ENCODE measurements at regions not wholly inside any gene's neighbourhood (a gene's known extent, or its start where the extent isn't known, plus 50 kb on each side); places are given as distances from the start of the nearest gene placed in this dataset.

GRCh38 chr13:56850852-56851251 is 289.9 kb upstream of the PRR20A start:
- DNase-seq, result no peak

GRCh38 chr13:56861476-56861875 is 279.2 kb upstream of the PRR20A start:
- no peak for DNase-seq

- no peak for DNase-seq
These were observed 276.3 kb upstream of the PRR20A start for GRCh38 chr13:56864451-56864850.

GRCh38 chr13:56865416-56865815 is 275.3 kb upstream of the PRR20A start:
- no peak for DNase-seq

- DNase-seq, result no peak
These were observed 271.0 kb upstream of the PRR20A start for GRCh38 chr13:56869671-56870070.

- DNase-seq, result no peak
These were observed 254.3 kb upstream of the PRR20A start for GRCh38 chr13:56886398-56886797.

- no peak for DNase-seq
These were observed 252.3 kb upstream of the PRR20A start for GRCh38 chr13:56888455-56888854.

- no peak for DNase-seq
These were observed 246.9 kb upstream of the PRR20A start for GRCh38 chr13:56893843-56894242.

- DNase-seq, result no peak
These were observed 240.0 kb upstream of the PRR20A start for GRCh38 chr13:56900549-56901279.

GRCh38 chr13:56902276-56902675 is 238.4 kb upstream of the PRR20A start:
- no peak for DNase-seq

GRCh38 chr13:56903710-56904282 is 236.9 kb upstream of the PRR20A start:
- no peak for DNase-seq

GRCh38 chr13:56906909-56907308 is 233.8 kb upstream of the PRR20A start:
- DNase-seq, result no peak

- no peak for DNase-seq
These were observed 233.0 kb upstream of the PRR20A start for GRCh38 chr13:56907766-56908165.

GRCh38 chr13:56909896-56910600 is 230.7 kb upstream of the PRR20A start:
- no peak for DNase-seq

GRCh38 chr13:56917966-56918365 is 222.8 kb upstream of the PRR20A start:
- no peak for DNase-seq

- no peak for DNase-seq
These were observed 217.0 kb upstream of the PRR20A start for GRCh38 chr13:56923626-56924140.

- DNase-seq, result no peak
These were observed 216.3 kb upstream of the PRR20A start for GRCh38 chr13:56924401-56924800.

GRCh38 chr13:56932104-56932503 is 208.6 kb upstream of the PRR20A start:
- DNase-seq, result no peak

GRCh38 chr13:56953965-56954364 is 186.8 kb upstream of the PRR20A start:
- no peak for DNase-seq

- no peak for DNase-seq
These were observed 165.1 kb upstream of the PRR20A start for GRCh38 chr13:56975647-56976046.

- DNase-seq, result no peak
These were observed 159.9 kb upstream of the PRR20A start for GRCh38 chr13:56980856-56981255.

- no peak for DNase-seq
These were observed 154.6 kb upstream of the PRR20A start for GRCh38 chr13:56986121-56986520.

- no peak for DNase-seq
These were observed 152.2 kb upstream of the PRR20A start for GRCh38 chr13:56988543-56988942.

GRCh38 chr13:57003682-57004081 is 137.0 kb upstream of the PRR20A start:
- no peak for DNase-seq

All from NCI-H2107 (cell line).